ENCODE measurements at regions not wholly inside any gene's neighbourhood (a gene's known extent, or its start where the extent isn't known, plus 50 kb on each side); places are given as distances from the start of the nearest gene placed in this dataset.

DNA sequence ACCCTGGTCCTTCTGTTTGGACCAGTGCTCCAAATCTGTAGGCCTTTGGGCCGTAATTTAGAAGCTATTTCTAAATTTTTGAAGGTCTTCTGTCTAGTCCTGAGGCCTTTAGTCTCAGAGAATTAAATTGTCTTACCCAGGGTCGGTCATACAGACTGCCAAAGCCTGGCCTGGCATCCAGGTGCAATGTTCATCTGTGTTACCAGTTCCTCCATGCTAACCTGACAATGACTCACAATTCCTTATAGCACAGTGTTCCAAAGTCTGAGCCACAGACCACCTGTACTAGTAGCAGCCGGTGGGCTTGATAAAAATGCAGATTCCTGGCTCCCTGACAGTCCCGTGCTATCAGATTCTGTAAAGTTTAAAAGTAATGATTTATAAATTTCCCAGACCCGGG is 77.7 kb upstream of the MAP4K3 start:
- no peak for DNase-seq (ENCODE audit: low spot score)

GRCh38 chr2:39515273-39515896 is 78.3 kb upstream of the MAP4K3 start:
- DNase-seq (ENCODE audit: low spot score): no peak

GRCh38 chr2:39515897-39516346 is 78.8 kb upstream of the MAP4K3 start:
- DNase-seq (ENCODE audit: low spot score): no peak

- no peak for DNase-seq (ENCODE audit: low spot score)
Observed at GRCh38 chr2:39516347-39517101, 79.4 kb upstream of the MAP4K3 start.

DNA sequence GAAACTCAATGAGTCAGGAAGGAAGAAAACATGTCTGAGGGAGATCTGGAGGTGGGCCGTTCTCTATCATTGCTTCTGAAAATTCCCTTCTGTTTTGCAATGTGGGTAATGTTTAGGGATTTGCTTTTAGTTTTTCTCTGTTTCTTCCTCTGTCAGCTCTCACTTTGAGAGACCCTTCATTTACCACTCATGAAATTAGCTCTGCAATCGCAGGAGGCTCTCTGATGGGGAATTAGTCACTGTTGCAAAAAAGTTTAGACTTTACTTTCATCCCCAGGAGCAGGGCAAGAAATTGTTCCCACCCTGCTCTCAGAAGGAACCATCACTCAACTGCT is 80.0 kb upstream of the MAP4K3 start:
- no peak for DNase-seq (ENCODE audit: low spot score)

- no peak for DNase-seq (ENCODE audit: low spot score)
Observed at GRCh38 chr2:39517622-39518021, 80.5 kb upstream of the MAP4K3 start.

DNA sequence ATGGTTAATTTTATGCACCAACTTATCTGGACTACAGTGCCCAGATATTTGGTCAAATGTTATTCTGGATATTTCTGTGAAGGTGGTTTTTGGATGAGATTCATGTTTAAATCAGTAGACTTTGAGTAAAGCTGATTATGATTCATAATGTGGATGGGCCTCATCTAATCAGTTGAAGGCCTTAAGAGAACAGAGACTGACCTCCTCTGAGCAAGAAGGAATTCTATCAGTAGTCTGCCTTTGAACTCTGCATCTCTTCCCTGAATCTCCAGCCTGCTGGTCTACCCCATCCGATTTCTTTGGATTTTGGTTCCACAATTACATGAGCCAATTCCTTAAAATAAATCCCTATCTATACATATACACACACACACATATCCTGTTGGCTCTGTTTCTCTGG is 82.8 kb upstream of the MAP4K3 start:
- DNase-seq (ENCODE audit: low spot score): no peak

DNA sequence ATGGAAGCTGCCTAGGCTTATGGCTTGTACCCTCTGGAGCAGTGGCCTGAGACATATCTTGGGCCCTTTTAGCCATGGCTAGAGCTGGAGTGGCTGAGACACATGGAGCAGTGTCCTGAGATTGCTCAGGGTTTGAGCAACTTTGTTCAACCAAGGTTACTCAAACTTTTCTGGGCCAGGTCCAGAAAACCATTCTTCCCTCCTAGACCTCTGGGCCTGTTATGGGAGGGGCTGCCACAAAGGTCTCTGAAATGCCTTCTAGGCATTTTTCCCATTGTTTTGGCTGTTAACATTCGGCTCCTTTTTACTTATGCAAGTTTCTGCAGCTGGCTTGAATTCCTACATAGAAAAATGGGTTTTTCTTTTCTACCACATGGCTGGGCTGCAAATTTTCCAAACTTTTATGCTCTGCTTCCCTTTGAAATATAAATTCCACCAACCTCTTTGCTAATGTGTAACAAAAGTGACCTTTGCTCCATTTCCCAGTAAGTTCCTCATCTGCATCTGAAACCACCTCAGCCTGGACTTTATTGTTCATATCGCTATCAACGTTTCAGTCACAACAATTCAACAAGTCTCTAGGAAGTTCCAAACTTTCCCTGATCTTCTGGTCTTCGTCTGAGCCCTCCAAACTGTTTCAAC is 84.9 kb upstream of the MAP4K3 start:
- DNase-seq (ENCODE audit: low spot score): peak; percentile 49

DNA sequence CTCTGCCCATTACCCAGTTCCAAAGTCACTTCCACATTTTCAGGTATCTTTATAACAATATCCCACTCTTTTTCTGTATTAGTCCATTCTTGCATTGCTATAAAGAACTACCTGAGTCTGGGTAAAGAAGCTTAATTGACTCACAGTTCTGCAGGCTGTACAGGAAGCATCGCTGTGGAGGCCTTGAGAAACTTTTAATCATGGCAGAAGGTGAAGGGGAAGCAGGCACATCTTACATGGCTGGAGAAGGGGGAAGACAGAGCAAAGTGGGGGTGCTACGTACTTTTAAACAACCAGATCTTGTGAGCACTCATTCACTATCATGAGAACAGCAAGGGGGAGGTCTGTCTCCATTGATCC is 85.4 kb upstream of the MAP4K3 start:
- no peak for DNase-seq (ENCODE audit: low spot score)

DNA sequence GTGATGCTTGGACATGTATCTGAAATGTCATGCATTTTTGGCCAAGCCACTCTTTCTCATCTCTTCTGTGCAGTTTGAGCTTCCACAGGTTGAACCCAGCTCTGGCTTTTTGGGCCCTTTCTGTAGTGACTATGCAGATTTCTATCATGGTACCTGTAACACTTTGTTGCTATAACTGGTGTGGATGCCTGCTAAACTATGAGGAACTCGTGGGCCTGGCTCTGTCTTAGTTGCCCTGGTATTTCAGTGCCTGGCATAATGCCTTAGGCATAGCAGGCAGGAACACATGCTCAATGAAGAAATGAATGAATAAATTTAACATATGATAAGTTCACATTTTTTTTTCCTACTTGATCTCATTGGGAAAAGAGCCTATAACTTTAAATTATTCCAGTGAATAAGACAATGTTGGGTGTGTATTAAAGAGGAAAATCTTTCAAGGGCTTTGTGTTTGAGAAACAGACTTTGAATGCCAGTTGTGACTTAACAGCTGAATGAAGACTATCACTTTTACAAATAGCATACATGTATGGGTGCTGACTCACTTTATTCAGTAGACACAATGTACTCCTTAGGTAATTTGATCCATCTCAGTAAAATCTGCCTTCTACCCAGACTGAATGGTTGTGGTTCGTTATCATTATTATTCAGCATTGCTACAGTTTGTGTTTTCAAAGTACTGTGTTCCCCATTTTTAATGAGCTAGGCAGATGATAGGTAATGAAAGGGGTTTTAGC is 86.4 kb upstream of the MAP4K3 start:
- DNase-seq (ENCODE audit: low spot score): peak; percentile 57

GRCh38 chr2:39524061-39524460 is 87.0 kb upstream of the MAP4K3 start:
- DNase-seq (ENCODE audit: low spot score): no peak

DNA sequence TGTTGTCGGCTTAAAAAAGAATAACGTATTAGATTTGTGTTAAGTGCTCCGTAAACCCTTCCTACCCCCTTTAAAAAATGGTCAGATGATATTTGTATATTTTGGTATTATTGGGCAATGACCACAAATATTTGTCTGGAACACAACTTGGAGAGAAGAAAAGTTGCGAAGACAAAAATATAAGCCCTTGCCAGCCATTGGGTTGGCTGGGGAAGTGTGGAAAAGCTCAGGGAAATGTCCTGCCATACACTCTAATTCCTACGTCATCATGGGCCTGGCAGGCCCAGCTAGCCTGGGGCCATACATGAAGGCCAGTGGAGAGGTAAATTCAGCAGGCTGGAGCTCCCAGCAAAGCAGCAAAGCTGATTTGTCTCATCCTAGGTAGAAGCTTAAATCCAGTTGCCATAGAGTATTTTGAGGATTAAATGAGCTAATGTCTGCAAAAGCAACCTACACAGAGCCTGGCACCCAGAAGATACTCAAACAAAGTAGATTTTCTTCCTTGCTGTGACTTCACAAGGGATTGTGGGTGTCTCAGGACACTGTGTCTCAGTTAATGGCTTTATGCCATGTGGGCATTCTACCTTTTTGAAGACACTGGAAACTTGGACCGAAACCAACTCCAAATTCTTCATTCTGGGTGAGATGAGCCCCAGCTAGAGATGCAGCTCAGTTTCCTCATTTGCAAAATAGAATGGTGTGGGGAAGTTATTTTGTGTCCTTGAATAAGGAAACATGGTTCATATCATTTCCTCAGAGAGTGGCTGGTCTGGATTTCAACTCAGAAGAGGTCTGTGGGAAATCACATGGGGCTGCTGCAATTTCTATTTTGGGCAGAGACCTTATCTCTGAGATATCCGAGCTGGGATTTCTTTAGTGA is 87.9 kb upstream of the MAP4K3 start:
- no peak for DNase-seq (ENCODE audit: low spot score)

GRCh38 chr2:39525636-39526412 is 88.7 kb upstream of the MAP4K3 start:
- no peak for DNase-seq (ENCODE audit: low spot score)

- no peak for DNase-seq (ENCODE audit: low spot score)
Observed at GRCh38 chr2:39528701-39529100, 91.6 kb upstream of the MAP4K3 start.

DNA sequence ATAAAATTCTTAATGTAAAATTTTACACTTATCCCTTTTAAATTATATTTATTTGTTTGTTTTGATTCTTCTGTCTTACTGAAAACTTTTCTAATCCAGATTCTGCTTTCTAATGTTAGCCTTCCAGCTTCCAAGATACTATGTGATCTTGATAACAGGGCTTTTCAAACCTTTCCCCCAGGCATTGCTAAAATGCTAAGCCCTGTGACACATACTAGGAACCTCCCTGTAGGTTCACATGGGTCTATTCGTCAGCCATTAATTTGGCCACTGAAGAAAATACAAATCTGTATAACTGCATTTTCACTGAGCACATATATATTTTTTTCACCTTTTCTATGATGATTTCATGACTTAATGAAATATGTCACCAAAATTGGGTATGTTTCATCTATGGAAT is 92.8 kb upstream of the MAP4K3 start:
- DNase-seq (ENCODE audit: low spot score): no peak

DNA sequence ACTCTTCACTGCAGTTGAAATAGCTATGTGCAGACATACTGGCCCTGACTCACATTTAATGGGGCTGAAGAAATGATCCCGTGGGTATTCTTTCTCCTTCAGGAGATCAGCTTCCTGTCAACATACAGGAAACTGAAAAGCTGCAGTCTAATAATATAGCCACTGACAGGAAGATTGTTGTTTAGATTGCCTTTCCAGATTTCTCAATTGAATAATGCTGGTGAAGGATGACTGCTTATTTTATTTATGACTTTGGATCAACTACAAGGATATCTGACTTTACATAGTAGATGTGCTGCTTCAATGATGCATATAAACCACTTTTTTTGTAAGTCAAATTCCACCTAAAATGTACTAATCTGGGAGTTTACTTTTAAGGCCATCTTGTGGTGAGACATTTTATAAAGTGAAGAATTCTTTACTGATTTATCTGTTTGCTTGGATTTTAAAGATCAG is 93.4 kb upstream of the MAP4K3 start:
- DNase-seq (ENCODE audit: low spot score): no peak

GRCh38 chr2:39531220-39531777 is 94.2 kb upstream of the MAP4K3 start:
- DNase-seq (ENCODE audit: low spot score): no peak

GRCh38 chr2:39532933-39533332 is 95.8 kb upstream of the MAP4K3 start:
- no peak for DNase-seq (ENCODE audit: low spot score)

DNA sequence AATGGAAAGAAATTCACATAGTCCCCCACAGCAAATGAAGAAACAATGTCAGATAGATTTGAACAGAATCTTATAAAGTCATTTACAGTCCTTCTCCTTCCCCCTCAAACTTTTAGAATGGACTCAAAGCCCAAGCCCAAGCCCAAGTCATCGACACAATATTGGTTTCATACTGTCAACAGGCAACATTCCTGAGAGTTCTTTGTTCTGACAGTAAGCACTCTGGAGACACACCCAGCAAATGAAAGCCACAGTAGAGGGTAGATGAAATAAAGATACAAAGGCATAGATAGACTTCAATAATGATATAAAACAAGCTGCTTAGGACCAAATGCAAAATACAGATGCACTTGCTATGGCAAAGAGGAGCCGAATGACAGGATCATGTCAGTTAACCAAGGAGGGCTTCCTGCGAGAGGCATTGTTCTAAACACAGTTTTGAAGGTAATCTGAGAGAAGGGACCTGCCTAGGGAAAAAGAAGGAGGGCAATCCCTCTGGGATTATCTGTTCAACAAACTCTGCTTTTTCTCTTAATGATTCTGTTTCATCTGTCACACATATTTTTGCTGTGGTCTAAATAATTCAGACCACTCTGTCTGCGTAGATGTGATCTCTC is 97.1 kb upstream of the MAP4K3 start:
- DNase-seq (ENCODE audit: low spot score): no peak

GRCh38 chr2:39535636-39536185 is 98.6 kb upstream of the MAP4K3 start:
- no peak for DNase-seq (ENCODE audit: low spot score)
